AG08395 (cell line): ENCODE measurements at regions not wholly inside any gene's neighbourhood (a gene's known extent, or its start where the extent isn't known, plus 50 kb on each side); places are given as distances from the start of the nearest gene placed in this dataset.

Source experiments
- DNase-seq: peaks from one replicate; pipeline ENCODE4 v3.0.0; 2012; ENCODE audit warnings: mixed read lengths, low spot score

DNA sequence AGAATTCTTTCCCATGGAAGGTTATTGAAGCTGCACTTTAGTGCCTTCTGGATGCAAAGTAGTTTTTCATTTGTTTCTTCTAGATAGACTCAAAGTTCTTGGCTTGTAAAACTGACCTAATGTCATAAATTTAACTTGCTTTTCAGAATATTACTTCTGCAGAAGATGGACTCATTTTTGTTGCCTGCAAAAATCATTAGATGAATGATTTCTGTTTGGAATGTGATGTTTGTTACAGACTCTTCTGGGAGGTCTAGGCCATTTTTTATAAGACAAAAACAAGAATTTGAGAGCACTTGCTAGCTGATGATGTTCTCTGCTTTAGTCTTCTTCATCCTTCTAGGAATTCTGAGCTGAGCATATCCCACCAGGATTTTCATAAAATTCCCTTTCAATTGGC, 308.6 kb upstream of the GIMD1 start:
- DNase-seq = no peak

DNA sequence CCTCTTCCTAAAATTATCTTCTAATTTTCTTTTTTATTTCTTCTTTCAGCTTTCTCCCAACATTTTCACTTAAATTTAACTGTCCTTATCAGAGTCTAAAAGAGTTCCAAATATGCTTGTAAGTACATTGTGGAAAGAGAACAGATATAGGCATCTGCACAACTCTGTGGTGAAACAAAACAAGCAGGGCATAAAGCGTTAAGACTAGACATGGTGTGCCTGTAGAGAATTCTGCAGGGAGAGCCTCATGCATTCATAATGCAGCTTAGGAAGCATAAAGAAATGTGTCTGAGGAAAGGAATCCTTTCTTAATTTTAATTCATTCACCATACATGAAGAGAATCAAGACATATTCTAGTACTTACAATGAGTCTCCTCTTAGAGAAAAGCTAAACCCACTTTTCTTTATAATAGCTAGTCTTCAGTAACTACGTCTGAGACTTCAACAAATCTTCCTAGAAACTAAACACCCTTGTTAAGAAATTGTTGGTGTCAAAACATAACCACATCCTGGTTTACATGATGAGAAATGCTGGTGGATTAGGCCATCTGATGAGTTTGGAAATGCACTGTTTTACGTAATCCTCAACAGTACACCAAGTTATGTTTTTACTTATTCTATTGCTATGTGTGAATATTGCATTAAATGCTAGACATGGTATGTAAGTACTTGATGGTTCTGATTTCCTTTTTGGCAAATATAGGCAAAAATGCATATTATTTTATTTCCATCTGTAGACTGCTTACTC, 307.8 kb upstream of the GIMD1 start:
- peak; percentile 52 for DNase-seq

DNA sequence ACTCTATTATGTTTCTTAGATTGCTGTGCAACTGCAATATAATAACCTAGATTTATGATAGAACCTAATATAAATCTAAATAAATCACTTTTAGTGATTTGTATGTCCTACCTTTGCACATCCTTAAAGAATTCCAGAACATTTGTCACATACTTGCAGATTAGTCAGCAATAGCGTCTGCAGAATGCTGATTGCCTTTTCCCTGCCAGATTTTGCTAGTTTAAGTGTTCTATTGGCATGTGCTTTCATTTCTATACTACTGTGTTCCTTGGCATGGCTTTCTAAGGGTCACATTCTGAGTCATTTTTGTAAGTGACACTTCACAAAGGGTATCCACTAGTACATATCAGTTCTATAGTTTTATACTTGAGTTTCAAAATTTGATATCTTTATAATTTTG, 303.1 kb upstream of the GIMD1 start:
- no peak for DNase-seq

DNA sequence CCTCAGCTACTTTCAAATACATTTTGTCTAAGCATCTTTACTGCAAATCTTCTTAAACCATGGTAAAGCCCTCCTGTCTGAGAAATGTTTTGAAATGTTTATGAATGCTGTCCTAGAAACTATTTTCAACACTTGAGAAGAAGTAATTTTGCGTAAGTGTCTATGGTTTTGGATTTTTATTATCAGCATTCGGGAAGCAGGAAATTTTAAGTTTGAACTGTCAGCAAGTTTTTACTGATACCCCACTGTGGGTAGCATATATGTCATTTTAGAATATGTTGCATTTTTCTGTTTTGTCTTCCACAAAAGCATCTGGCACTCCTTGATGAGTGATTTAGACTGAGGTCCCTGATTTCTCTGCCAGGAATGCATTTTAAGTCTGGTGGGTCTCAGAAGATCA, 302.4 kb upstream of the GIMD1 start:
- DNase-seq = no peak

DNA sequence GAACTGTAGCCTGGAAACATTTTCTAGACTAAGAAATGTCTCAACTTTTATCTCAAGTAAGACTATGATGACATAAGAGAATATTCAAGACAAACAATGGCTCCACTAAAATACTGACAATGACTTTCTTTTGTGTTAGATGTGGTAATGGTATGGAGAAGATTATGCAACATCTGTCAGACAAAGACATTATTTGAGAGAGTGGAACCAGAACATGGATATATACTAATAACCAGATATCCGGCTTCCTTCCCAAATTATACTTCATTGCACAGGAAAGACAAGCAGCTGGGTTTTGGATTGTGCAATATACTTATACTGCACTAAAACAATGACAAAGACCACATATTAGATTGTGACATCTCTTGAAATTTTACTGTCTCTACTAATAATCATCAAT, 290.8 kb upstream of the GIMD1 start:
- DNase-seq = no peak

DNA sequence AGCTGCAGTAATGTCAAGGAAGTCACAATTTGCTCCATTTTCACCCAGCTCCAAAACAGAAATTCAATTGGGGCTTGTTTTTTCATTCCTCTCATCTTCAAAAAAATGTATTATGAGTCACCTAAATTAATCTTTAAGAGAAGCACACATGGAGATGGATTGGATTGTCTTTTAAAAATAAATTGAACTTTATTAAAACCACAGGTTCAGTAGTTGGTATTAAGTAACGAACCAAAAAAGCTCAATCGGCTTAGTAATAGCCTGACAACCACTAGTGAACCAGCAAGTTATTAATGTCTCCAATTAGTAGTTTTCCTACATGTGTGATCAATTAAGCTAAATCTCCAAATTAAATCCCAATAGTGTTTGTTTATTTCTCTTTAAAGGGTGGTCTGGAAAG, 283.5 kb upstream of the GIMD1 start:
- DNase-seq = no peak

DNA sequence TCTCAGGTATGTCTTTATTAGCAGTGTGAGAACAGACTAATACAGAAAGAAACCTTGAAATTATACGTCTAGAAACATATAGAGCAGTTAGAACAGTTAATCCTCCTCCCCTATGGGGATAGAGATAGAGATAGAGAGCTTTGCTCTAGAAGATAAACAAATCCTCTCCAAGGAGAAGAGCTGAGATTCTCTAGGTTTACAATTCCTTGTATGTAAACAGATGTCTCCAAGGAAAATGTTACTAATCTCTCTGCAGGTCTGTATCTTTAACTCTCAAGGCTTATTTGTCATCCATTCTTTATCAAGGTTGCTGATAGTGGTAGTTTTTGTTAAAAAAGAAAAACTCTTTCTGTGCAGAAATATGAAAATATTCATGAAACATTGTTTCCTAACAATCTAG, 282.1 kb upstream of the GIMD1 start:
- DNase-seq = no peak

DNA sequence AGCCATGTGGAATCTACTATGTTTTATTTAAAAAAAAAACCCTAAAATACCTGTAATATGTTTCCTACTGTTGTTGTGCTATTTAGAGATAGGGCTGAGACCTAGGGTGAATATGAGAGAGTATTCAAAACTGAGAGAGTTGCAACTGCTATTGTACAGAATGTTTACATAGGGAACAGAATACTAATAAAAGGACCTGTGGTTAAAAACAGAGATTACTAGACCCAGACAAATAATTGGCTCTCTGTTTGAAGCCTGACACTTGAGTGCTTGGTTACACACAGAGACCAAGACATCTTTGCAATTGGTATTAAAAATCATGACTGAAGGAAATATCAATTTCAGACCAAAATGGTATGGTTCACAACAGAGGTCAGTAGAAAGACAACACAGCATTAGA, 278.9 kb upstream of the GIMD1 start:
- DNase-seq = no peak

DNA sequence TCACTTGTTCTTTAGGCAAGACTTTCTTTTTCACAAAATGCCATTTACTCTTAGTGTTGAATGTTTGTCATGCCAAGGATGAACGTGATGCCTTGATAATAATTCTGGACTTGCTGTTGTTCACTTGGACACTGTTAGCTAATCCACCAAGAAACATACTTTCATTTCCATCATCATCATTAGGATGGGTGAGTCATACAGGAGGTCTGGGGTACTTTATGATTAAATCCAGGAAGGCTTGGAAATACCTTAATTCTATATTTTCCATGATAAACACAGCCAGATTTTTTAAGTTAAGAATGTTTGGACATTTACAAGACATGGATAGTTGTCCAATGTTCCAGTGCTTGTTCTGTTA, 260.7 kb upstream of the GIMD1 start:
- DNase-seq = no peak

DNA sequence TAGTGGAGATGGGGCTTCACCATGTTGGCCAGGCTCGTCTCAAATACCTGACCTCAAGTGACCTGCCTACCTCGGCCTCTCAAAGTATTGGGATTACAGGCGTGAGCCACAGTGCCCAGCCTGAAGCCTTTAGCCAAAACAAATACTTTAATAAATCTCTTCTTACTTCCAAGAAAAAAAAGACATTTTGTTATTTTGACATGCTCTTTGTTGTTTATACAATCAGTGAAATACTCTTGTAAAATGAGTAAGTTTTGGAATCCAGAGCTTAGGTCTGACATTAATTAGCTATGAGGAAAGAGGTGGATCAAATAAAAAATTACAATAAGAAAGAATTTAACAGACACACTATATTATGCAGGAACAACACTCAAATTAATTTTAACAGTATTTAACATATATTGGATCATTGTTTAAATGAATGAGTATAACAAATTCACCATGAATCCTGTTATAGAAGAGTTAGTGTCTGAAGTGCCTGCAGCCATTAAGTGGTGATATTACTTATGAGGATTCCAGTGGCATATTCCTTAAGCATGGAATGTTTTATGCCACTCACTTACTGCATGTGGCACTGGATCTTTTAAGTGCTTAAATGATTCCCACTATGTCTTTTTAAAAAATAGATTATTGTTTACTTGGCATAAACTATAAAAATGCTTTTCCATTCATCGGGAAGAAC, 260.1 kb upstream of the GIMD1 start:
- no peak for DNase-seq

DNA sequence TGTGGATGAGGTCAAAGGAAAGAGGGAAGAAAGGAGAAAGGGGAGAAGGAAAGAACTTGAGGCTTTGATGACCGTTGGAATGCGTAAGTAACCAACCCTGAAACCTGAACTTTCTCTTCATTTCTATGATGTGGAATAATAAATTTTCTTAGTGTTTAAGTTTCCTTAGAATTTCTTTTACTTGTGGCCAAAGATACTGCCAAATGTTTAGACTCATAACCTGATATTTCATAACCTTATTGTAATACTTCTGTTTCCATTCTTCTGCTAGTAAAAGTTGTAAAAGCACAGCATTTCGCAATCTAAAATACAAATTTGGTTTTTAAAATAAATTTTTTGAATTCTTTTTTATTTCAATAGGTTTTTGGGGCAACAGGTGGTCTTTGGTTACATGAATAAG, 258.5 kb upstream of the GIMD1 start:
- DNase-seq = no peak

DNA sequence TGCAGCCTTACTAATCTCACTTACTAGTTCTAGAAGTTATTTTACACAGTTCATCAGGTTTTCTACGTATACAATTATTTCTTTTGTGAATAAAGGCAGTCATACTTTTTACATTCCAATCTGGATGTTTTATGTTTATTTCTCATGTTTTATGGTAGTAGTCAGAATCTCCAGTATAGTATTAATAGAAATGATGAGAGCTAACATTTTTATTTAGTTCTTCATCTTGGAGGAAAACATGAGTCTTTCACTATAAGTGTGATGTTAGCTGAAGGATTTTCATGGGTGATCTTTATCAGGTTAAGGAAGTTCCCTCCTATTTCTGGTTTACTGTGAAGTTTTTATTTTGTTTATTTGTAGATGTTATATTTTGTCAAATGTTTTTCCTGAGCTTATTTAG, 256.1 kb upstream of the GIMD1 start:
- no peak for DNase-seq

DNA sequence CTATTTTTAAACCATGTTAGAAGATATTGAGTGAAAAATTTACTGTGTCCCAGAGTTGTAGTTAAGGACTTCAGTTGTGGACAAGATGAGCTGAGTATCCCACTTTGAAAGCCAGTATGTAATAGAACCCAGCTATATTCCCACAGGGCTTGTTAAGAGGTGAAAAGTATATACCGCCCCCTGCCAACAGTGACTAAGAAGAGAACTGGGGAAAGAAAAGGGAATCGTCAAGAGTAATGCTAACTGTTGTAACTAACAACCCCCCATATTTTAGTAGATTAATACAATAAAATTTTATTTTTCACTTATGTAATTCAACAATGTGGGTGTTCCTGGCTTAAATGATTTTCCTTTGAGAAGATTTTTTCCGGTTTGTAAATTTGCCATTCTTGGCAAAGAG, 250.4 kb upstream of the GIMD1 start:
- no peak for DNase-seq

DNA sequence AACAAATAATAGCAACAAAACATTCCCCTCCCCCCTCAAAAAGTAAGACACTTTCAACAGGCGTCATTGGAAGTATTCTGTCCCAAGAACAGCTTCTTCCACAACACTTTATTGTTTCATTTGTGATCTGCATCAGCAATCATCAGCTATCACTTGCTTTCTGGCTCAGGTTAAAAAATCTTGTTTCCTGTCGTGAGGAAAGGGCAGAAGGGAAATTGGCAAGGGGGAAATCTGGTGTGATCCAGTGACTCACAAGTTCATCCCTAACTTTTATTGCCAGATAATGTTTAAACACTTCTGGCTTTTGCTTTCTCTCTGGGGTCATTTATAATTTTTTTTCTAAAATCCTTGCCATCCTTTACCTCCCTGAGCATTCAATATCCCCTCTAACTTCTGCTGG, 247.4 kb upstream of the GIMD1 start:
- DNase-seq = peak; percentile 40

DNA sequence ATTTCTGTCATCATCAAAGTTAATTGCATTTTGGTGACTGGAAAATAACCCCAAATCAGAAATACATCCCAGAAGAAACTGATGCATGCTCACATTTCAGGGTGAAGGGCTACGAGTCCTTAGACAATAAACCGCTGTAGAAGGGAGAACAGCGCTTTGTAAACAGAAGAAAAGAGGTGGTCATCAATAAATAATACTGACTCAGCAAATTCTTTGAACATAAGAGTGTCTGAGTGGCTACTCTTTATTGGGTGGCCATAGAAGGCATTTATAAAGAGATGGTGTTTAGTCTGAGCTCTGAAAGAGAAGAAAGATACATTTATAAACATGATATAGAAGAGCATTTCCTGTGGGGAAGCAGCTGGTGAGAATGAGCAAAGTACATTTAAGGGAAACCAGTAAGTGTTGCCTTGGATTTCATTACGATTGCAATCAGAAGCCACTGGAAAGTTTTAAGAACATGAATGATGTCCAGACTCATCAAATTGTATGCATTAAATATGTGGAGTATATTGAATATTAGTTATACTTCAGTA, 246.9 kb upstream of the GIMD1 start:
- no peak for DNase-seq

DNA sequence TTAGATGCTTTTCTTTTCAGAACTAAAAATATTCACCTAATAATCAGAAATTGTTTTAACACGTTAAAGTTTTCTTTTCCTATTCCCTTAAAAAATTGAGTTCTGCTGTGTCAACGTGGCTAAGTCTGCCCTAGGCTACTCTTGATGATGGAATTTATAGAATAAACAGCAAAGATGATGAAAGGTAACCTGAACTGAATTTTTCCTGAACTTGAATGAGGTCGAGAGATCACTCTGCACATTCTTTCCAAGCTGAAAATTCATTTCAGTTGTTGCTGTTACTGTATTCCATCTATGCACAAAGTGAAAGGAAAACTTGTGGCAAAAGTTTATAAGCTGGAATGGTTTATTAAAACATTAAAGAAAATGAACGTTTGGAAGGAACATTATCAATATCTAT, 245.9 kb upstream of the GIMD1 start:
- peak; percentile 6 for DNase-seq

DNA sequence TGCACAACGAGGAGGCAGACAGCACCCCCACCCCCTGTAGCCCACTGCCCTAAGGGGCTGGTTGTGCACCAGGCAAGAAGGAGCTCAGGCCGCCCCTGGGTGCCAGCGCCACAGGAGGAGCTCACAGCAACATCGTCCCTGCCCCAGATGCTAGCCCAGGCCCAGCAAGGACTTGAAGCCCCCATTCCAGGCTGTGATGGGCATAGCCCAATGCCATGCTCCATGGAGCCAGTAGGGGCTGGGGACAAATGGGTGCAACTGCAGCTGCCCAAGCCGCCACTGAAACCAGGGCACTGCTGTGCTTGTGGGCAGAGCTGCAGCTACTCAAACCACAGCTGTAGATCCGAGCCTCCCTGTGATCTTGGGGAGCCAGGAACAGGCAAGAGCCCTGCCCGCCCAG, 241.3 kb upstream of the GIMD1 start:
- DNase-seq = no peak

DNA sequence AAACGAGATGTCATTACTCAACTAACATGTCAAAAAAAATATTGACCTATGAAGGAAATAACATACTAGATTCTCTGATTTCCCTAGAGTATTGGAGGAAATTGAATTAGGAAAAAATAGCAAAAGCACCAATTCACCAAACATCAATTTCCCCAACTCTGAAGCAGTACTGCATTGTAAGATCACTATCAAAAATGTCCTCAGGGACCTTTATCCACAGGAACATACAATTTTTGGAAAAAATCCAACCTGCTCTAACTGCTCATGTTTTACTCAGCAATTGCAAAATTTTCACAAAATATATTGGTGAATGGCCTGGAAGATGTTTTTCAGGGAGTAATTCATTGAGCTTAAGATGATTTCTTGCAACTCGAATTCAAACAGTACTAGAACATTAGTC, 239.0 kb upstream of the GIMD1 start:
- no peak for DNase-seq

DNA sequence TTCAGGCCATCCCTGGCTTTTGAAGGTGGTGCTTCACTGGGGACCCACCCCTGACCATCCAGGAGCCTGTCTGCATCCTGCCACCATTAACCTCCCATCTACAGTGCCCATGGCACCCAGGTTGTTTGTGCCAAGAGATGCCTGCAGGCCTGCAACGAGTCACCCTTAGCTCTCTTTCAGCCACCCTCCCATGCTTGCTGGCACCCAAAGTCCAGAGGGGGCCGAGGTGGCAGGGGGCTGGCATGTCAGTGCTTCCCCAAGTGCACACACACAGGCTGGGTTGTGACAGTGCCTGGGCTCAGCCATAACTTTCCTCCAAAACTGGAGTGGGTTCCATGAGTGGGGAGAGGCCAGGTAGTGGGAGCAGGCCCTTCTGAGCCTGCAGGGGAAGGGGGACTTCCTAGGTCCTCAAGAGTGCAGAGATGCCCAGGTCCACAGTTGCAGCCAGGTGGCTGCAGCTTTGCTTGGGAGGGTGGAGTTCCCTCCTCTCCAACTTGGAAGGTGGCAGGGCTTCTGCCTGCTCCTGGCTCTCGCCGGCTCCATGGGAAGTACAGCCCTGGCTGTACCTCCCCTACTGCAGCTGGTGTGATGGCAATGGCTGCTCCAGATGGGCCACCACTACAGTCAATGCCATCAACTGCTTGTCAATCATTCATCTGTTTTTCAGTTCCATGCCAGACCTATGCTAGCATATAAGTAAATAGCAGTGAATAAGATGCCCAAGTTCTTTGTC, 235.9 kb upstream of the GIMD1 start:
- no peak for DNase-seq

DNA sequence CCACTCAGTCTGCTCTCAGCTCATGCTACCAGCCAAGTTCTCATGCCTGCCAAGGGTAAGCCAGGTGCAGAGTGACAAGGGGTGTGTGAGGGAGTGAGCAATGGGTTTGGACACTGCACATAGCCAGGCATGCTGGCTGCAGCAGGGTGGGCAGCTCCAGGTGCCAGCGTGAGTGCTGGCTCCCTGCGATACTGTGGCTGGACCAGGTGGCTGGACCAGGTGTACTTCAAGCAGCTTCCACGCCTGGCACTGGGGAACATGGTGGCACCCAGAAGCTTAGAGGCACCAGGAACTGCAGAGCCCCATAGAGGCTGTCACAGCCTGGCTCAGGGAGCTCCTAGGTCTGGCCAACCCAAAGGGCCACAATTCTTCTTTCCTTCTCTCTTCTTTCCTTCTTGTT, 234.9 kb upstream of the GIMD1 start:
- DNase-seq = no peak

DNA sequence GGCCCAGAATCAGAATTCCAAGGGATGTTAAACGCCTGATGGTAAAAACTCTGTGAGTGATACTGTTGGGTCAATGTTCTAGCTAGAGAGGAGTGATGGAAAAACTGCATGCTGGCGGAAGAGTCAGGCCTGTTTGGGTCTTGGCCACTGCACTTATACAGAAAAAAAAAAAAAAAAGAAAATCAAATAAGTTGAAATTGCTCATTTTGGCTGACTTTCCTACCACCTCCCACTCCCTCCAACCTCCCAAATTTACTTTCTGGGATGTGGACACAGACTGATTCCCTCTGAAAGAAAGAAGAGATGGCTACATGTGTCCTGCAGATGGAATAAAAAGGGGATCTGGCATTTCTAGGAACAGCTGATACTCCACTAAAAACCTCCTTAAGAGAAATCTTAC, 234.1 kb upstream of the GIMD1 start:
- DNase-seq = no peak

DNA sequence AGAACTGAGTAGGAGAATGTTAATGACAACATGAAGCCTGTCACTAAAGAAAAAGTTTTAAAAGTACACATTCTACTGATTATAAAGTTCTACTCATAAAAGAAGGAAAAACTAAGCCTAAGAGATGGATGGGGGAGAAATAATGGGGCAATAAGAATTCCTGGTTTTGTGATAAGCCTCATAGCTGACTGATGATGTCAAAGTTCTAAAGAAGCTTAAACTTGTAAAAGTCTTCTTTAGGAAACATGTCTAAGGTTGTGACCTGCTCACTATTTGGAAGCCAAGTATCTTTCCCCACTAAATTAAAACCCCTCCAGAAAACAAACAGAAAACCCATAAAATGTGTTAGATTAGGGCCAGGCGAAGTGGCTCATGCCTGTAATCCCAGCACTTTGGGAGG, 232.9 kb upstream of the GIMD1 start:
- DNase-seq = peak; percentile 6

DNA sequence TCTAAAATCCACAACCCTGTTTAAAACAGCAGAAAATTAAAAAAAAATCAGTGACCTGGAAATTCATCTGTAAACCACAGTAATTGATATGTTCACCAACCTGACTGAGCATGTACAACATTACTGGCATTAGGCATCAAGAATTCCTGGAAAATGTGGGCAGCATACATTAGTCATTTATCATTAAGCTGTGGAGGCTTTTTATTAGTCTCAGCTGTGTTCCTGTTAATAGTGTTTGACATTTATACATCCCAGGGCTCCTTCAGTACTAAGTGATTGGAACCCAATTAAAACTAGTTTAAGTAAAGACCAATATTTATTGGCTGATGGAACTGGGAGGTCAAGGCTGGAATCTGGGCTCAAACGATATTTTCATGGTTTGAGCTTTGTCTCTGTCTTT, 227.3 kb upstream of the GIMD1 start:
- no peak for DNase-seq
